ENCODE measurements at regions not wholly inside any gene's neighbourhood (a gene's known extent, or its start where the extent isn't known, plus 50 kb on each side); places are given as distances from the start of the nearest gene placed in this dataset.

DNA sequence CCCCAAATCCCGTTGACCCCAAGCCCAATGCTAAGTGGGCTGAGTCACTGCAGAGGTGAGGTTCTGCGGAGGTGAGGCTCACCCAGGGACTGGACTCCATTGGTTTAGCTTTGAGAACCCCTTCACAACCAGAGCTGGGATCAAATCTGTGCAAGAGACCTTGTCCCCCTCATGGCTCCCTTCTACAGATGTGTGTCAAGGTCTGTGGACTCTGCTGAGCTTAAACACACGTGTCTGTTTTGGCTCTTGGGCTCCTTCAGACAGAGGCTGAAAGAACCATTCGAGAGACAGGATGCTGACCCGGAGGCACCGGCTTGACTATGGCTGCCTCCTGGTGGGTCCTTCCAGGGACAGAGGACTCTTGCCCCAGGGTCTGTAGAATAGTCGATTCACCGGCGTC lies 190.3 kb downstream of the LPIN1 start:
- TF ChIP-seq, protein P1, sequence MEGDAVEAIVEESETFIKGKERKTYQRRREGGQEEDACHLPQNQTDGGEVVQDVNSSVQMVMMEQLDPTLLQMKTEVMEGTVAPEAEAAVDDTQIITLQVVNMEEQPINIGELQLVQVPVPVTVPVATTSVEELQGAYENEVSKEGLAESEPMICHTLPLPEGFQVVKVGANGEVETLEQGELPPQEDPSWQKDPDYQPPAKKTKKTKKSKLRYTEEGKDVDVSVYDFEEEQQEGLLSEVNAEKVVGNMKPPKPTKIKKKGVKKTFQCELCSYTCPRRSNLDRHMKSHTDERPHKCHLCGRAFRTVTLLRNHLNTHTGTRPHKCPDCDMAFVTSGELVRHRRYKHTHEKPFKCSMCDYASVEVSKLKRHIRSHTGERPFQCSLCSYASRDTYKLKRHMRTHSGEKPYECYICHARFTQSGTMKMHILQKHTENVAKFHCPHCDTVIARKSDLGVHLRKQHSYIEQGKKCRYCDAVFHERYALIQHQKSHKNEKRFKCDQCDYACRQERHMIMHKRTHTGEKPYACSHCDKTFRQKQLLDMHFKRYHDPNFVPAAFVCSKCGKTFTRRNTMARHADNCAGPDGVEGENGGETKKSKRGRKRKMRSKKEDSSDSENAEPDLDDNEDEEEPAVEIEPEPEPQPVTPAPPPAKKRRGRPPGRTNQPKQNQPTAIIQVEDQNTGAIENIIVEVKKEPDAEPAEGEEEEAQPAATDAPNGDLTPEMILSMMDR (IDR thresholded peaks at IDR 0.05), result no peak
- TF ChIP-seq POLR2A (IDR thresholded peaks at IDR 0.05), result no peak
